Skin of body (tissue), 1 donor: ENCODE measurements at regions not wholly inside any gene's neighbourhood (a gene's known extent, or its start where the extent isn't known, plus 50 kb on each side); places are given as distances from the start of the nearest gene placed in this dataset.
A peak's percentile ranks its signal among the peaks of the same experiment; 100 is the strongest.

Source experiments
- DNase-seq: peaks from one replicate; lab custom pipeline; 2025; lab: John Stamatoyannopoulos, UW

DNA sequence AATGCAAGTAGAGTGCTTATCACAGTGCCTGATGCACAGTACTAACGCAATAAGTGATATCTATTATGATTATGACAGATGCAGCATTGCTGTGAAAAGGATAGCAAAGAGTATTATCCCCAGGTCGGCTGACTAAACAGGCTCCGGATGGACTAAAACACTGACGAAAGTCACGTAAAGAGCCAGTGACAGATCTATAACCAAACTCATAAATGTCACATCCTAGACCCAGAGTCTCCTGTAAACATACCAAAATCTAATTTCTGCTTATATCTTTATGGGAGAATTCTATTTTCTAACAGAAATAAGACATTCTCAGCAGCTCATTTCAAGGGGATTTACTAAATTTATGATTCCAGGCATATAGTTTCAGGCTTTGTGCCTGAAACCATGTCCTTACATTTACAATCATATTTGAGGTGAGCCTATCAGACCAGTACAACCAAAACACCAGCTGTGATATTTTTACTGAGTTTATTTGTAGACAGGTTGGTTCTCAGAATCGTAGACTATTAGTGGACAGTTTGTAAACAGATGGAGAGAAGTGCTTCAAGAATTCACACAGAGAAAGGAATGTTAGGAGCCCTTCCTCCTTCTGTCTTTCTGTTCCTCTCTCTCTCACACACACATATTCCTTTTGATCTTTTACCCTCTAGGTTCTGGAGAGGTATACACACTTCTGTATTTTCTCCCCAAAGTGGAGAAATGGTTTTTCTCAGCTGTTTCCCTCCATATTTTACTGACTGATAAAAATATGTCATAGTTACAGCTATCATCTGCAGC, 52.4 kb upstream of the WDR26 start:
- DNase-seq: no peak

DNA sequence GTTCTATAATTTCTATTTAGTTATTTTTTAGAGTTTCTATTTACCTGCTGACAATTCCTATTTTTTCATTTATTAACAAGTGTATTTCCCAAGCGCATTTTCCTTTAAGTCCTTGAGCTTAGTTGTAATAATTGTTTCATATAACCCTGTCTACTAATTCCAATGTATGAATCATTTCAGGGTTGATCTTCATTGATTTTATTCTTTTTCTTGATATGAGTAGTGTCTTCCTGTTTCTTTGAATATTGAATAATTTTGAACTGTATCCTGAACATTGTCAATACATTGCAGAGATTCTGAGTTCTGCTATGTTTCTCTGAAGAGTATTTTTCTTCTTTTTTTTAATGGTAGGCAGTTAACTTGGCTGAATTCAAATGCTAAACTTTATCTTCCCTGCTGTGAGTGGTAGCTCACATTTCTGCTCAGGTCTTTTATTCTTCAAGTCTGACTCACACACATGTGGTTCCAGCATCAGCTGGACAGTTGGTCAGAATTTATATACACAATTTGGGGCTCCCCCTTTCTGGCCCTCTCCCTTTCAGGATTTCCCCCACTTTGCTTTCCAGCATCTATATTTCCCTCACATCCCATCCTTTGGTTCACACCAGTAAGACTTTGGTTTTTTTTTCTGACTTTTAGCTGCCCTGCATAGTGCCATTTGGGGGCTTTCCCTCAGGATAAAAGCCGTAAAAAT, 54.4 kb upstream of the WDR26 start:
- no peak for DNase-seq

DNA sequence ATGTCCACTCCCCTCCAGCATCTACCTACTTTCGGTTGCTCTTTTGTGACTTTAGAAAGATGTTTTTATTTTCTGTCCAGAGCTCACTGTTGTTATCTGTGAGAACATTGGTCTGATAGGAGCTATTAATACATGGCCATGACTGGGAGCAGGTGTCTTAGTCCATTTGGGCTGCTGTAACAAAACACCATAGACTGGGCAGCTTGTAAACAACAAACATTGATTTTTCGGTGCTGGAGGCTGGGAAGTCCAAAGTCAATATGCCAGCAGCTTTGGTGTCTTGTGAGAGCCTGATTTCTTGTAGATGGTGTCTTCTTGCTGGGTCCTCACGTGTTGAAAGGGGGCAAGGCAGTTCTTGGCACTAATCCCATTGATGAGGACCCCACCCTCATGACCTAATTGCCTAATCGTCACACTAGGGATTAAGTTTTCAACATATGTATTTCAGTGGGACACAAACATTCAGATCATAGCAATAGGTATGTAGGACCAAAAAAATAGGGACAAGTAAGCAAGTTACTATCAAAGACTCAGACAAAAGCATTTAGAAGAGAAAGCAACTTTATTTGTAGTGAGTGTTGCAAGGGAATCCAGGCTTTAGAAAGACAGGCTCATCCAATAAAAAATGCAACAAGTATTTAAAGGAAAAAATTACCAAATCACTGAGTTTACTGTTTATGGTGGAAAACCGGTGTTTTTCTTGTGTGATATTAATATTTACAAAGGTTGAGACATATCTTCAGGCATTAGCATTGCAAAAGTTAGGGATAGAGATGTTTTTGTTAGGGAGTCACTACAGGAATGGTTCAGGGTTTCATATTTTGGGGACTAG, 55.2 kb upstream of the WDR26 start:
- no peak for DNase-seq

DNA sequence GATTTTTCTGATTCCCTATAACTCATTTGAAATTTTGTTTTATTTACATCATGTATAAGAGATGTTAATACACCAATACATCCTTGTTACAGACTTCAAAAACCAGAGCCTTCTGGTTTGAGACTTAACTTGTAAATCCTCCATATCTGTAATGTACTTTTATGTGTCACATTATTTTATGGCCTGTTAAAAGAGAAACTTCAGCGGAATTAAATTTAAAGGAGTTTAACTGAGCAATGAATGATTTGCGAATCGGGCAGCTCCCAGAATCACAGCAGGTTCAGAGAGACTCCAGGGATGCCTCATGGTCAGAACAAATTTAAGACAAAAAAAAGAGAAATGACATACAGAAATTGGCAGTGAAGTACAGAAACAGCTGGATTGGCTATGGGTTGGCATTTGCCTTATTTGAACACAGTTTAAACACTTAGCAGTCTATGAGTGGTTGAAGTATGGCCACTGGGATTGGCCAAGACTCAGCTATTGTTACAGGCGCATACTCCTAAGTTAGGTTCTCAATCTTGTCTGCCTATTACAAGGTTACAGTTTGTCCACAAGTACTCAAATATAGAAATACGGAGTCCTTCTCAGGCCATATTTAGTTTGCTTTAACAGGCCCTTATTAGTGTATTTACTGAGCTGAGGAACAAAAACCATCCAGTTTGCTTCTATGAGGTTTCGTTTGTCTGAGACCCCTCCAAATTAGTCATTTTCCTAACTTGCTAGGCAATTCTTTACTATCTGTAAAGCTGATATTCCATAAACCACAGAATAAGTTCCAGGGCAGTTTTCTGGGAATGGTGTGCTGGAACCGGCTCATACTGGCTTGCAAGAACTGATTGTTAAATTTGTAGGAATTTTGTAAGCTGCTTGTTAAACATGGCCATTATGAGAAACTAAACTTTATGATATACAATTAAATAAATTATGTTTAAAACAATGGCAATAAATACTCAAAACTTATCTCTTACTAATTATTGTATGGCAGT, 56.2 kb upstream of the WDR26 start:
- DNase-seq: no peak

DNA sequence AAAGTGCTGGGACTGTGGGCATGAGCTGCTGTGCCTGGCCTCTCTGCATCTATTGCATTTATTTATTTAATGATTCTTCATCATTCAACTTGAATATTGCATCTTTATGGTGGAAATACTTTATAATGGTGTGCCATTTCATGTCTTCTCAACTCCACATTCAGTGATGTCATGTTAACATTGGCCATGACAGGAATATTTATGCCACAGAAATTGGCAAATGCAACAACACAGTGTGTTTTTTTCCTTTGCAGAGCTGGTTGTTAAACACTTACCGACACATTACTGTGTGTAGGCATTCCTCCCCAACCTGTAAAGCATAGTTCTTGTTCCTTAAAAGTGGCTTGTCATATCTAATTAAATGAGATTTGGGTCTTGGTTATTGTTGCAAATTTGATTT, 57.4 kb upstream of the WDR26 start:
- no peak for DNase-seq

DNA sequence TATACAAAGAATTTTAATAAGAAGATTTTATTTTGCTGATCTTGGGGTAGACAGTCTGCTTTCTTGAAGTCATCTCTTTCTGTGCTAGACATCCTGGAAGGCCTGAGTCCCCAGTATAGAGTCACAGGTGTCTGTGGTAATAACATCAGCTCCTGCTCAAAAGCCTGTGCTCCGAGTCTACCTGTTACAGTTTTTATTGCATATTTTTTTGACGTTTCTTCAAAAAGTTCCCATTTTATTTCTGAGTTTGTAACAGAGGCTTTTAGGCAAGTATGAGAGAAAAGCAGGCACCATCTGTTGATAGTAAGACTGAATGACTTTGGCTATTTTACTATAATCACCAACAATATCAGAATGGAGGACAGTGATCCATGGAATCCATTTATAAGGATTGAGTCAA, 58.0 kb upstream of the WDR26 start:
- no peak for DNase-seq

DNA sequence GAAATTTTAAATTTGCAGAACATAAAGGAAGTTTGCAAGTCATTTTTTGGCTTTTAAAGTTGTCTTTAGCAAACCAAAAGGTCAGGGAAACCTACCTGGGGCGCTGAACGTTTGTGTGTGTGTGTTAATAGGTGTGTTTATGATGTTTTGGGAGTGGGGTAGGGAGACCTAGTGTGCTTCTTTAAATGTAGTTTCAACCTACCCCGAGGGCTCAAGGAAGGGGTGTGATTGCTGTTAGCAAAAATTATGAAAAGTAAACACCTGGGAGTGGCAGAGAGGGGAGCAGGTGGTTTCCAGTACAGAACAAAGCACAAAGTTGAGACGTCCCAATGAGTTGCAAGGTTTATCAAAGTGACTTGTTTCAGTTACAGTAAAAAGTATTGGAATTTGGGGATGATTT, 58.7 kb upstream of the WDR26 start:
- DNase-seq: no peak

DNA sequence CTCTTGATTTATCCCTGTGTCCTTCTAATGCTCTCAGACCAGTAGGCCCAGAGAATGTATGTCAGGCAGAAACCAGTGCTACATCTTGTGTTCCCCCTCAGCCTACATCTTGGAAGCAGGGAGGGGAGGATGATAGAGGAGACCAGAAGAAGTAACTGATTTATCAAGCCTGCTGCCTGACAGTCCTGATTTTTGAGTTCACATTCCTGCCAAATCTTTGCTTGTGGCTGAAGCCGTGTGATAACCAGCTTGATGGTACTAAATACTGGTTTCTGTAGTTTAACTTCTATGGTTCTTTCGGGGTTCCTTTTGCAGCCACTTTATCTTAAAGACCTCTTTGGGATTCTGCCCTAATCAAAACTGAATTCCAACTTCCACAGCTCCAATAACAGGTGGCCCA, 59.7 kb upstream of the WDR26 start:
- no peak for DNase-seq

DNA sequence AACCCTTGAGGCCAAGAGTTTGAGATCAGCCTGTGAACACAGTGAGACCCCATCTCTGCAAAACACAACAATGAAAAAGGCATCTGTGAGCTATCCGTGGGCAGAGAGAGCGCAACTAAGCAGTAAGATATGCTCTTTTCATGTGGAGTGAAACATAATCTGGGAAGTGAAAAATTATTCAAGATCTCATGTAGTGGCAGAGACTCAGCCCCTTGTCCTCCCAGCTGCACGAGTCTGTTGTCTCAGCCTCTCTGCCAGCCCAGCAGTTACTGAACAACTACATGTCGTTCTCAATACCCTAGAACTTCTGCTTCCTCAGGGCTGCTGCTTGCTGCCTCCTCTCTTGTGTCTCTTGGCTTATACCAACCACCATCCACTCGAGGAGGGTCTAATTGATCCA, 61.3 kb upstream of the WDR26 start:
- DNase-seq: no peak

DNA sequence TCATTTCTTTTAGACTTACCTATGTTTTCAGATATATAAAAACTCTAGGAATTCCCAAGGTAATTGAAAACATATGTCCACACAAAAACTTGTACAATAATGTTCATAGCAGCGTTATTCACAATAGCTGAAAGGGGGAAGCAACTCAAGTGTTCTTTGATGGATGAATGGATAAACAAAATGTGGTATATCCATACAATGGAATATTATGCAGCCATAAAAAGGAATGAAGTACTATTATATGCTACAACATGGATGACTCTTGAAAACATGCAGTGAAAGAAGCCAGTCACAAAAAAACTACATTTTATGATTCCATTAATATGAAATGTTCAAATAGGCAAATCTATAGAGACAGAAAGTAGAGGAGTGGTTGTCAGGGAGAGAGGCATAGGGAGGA, 62.2 kb upstream of the WDR26 start:
- DNase-seq: no peak

DNA sequence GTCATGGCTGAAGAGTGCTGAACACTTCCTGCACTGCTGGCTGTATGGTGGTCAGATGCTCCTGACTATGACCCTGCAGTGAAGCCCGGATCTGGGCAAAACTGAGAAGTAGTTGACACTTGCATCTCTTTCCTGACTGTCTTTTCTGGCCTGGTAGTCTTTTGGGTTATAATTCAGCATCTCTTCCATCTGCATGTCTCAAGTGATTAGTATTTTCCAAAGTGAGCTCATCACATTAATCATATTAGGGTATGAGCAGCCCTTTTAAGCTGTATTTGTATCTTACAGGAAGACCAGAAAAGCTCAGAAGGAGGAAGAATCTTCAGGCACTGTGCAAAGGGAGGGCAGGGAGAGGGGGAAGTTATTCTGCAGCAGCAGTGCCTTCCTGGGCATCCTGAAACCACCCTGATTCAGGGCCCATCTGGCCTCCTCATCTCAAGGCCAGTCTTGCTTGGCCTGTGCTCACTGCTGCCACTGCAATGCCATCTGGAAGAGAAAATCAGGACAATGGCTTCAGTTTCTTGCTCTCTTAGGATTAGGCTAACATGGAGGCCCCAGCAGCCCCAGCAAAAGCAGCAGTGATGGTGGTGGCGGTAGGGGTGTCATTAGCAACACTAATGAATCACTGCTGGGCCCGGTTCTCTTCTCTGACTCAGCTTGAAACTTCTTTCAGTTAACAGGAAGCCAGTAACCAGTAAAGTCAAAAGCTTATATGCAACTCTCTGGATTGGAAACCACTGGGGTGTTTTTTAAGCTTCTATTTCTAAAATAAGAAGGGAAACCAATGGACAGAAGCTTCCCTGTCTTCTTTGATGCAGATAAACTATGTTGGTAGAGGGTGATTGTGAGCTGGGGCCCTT, 63.3 kb upstream of the WDR26 start:
- peak; percentile 40 for DNase-seq

DNA sequence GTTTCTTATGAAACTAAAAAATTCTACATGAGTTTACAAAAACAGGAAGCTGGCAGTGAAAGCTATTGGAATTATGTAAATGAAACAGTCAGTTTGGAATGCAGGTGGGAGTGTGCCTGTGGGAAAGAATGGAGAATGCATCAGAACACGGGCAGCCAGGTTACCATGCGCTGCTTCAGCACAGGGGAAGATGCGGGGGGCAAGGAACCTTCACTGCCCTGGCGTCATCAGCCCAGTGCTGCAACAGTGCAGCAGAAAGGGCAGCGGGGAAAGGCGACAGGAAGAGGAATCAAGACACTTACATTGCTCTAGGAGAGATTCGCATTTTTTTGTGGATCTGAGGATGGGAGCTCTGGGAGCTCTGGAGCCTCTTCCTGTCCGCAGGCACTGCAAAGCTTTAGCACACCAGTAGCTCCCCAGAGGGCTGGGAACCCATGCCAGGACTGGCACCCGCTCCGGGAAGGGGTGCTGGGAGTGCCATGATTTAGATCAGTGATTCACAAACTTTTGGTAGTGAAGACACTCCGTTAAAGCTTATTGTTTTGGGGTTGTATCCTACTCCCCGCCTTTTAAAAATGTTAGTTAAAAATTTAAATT, 64.1 kb upstream of the WDR26 start:
- DNase-seq: no peak

DNA sequence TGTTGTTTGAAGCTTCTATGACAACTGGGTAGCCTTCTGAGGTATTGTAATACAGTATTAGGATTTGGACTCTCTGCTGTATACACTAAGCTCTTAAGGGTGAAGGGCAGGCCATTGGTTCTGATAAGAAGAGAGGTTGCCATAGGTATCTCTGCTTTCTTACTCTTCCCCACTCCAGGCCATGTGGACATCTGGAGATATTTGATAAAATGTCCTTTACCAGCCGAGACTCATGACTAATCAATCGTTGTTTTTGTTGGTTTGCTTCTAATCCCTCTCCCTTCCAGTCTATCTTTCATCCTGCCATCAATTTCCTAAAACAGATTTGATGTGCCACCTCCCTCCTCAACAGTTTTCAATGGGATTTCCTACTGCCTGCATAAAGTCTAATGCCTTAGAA, 64.6 kb upstream of the WDR26 start:
- no peak for DNase-seq

DNA sequence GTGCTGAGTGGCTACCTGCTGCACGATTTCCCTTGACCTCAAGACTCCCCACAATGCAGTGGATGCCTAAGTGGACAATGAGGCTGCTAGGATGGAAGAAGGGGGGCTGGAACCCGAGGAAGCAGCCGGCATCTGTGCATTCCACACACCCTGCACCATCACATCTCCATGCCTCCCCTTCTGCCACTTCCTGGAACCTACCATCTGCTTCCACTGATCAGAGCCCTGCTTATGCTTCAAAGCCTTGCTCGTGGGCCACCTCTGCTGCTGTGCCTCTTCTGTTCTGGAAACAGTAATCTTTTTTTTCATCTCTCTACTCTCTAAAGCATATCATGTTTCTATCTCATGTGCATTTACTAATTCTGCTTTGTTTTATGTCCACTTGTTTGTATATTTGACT, 66.2 kb upstream of the WDR26 start:
- DNase-seq: no peak

DNA sequence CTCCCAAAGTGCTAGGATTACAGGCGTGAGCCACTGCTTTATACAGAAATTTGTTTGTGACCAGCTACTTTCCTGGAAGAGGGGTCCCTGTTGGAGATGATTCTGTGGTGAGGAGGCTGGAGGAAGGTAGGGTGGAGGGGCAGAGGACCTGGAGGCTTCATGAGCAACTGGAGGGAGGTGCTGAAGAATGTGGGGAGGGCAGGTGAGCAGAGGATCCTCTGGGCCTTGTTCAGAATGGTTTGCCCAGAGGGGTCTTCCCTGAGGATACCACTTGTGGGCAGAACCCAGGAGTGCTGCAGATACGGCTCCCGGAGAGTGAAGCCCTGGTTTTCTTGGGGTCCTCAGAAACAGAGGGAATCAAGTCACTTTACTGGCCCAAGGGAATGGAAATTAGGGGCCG, 67.2 kb upstream of the WDR26 start:
- DNase-seq: no peak

DNA sequence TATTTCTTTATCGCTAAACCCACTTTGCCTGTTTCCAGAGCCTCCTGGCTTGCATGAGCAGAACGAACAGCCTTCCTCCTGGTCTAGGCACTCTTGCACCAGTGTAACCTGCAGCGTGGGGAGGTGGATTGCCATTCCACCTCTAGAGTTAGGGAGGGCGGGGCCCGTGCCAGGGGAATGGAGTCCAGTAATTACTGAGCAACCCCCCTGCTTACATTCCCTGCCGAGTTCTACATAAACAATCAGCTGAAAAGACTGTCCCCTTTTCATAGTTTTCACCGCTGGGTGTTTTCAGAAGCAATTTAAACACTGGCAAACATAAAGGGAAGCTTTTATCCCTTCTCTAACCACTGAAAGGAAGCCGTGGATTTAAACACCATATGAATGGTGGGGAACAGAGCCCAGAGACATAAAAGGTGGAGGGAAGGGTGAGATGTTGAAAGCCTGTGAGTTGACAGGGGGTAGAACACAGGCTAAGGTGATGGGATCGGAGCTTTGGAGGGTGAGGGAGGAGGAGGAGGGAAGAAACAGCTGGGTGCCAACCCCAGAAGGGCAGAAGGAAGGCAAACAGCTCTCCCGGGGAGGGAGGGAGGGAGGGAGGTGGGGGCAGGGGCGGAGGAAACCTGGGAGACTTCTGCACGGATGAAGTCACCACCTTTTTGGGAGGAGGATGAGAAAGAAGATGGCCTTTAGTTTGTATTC, 68.0 kb upstream of the WDR26 start:
- no peak for DNase-seq

DNA sequence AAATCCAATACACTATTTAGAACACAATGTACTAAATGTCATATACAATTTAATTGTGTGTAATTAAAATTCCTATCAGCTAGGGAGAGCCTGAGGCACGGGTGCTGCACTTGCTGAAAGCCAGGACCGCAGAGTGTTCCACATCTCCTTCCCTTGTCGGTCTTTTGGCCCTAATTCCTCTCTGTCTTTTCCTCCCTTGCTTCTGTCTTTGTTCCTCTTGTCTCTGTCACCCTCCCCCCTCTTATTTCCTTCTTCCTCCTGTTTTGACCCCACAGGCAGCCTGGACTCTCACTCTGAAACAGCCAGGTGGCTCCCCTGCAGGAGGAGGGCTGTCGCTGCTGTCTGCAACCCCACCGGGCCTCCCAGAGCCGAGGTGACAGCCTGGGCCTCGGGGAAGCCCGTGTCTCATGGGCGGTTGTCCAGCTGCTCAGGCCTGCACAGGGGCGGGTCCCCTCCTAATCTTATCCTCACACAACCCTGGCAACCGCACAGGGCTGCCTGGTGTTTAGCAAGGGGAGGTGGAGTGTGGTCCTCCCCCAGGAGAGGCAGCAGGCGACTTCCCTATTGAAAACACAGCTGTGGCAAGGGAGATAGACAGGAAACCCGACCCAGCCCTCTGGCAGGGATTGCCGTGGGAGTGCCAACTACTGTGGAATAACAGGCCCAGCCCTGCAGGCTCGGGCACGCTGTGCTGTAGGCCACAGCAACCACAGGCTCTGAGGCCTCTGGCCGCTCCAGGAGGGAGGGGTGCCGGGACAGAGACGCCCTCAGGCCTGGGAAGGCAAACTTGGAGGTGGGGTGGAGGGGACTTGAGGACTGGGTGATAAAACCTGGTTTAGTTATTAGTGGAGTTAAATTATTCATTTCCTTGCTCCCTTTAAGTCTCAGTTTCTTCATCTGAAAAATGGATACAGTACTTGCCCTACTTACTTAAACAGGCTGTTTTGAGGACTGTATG, 68.8 kb upstream of the WDR26 start:
- peak; percentile 30 for DNase-seq
